ENCODE measurements at regions not wholly inside any gene's neighbourhood (a gene's known extent, or its start where the extent isn't known, plus 50 kb on each side); places are given as distances from the start of the nearest gene placed in this dataset.
"Not testable (repeated sequence)": the region's sequence is repeated elsewhere in the genome, so short reads cannot be mapped to it uniquely, and the experiment has no call there.

GRCh38 chr3:30426293-30426993, 180.0 kb upstream of the TGFBR2 start:
- DNase-seq (ENCODE audit: low spot score) (no peak), FAIRE-seq (no peak)

- DNase-seq (ENCODE audit: low spot score): peak; percentile 21
- FAIRE-seq: no peak
These were observed 178.2 kb upstream of the TGFBR2 start for GRCh38 chr3:30428251-30428650.

GRCh38 chr3:30435861-30436331, 170.5 kb upstream of the TGFBR2 start:
- FAIRE-seq: no peak
- DNase-seq (ENCODE audit: low spot score): no peak

- FAIRE-seq: no peak
- no peak for DNase-seq (ENCODE audit: low spot score)
These were observed 169.2 kb upstream of the TGFBR2 start for GRCh38 chr3:30437171-30437601.

DNA sequence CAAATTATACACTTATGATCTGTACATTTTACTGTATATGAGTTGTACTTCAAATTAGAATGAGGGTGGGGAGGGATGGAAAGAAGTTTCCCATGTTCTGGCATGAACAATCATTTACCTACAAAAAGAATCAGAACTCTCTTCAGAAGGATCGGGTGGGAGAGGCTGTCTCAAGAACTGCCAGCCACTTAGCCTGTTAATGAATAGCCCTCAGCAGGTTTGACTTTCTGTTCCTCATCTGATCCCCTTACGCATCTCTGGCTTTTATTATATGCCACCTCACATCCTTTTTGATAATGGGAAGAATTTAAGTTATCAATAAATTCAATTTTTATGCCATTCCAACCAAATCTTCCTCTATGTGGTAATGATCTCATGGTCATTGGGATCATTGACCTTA, 168.3 kb upstream of the TGFBR2 start:
- no peak for DNase-seq (ENCODE audit: low spot score)
- FAIRE-seq: no peak

GRCh38 chr3:30439451-30440053, 166.8 kb upstream of the TGFBR2 start:
- FAIRE-seq (no peak), DNase-seq (ENCODE audit: low spot score) (no peak)

DNA sequence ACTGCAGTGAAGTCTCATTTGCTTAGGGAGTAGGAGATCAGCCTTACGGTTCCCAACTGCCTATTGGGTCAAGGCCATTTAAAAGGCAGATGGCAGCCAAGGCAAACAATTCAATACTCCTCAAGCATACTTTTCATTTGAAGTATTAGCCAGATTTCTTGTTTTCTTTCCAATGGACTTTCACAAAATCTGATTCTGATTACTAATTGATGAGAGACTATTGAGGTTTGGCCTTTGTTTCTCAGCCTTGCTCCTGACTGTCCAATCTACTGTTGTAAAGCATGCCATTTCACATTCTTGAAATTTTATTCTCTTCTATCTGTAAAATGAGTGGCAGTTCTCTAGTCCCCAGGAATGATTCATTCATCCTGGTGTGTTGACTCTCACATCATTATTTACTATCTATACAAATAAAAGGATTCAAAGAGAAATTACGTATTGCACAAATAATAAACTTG, 166.2 kb upstream of the TGFBR2 start:
- DNase-seq (ENCODE audit: low spot score) (peak; percentile 38), FAIRE-seq (no peak)

DNA sequence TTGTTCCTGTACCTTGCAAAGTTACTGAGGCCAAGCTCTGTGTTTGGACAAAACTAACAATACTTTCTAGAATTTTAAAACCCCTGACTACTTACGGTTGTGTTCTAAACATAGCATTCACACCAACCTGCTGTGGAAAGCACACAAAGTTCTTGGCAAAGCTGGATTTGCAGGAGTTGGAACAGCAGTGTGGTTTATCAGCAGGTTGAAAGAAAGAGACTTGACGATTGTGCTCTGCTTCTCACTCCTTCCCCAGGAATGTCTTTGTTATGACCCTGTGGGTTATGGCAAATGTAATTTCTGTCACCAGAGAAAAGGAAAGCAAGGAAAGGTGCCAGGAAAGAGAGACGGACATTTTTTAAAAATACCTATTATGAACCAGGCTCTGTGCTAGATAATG, 165.5 kb upstream of the TGFBR2 start:
- DNase-seq (ENCODE audit: low spot score): peak; percentile 44
- peak; percentile 69 for FAIRE-seq

DNA sequence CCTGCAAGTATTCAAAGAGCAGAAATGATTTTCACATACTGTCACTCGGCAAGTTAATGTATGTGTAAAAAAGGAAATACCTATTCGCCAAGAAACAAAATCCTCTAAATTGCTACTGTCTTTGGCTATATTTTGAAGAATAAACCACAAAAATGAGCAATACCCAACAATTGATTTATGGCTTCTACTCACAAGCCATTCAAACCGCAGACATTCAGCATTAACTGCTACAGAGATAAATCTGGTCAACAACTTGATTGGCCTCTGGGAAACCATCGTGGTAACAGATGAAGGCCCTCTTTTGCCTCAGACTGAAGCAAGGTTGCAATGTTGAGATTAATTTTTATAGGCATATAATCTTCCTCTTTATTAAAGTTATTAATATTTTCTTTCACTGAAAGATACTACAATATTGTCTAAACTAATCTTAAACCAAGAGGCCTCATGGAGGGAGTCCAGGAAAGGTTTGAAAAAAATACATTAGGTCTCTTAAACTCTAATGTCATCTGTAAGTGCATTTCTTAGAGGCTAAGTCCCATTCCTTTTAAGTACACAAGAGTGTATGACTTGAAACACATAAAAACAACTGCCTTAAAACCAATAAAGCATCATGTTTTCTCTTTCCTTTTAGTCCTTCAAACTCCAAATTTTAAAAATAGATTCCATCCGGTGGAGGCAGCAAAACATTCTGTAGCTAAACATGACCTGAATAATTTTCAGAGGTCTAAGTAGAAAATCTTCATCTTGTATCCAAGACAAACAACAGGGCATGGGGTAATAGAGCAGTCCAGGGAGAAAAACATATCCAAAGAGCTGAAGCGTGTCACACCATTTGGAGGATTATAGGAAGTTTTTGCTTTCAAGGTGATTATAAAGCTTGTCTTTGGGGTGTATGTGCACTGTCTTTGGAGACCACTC, 162.4 kb upstream of the TGFBR2 start:
- FAIRE-seq (no peak), DNase-seq (ENCODE audit: low spot score) (peak; percentile 54)

DNA sequence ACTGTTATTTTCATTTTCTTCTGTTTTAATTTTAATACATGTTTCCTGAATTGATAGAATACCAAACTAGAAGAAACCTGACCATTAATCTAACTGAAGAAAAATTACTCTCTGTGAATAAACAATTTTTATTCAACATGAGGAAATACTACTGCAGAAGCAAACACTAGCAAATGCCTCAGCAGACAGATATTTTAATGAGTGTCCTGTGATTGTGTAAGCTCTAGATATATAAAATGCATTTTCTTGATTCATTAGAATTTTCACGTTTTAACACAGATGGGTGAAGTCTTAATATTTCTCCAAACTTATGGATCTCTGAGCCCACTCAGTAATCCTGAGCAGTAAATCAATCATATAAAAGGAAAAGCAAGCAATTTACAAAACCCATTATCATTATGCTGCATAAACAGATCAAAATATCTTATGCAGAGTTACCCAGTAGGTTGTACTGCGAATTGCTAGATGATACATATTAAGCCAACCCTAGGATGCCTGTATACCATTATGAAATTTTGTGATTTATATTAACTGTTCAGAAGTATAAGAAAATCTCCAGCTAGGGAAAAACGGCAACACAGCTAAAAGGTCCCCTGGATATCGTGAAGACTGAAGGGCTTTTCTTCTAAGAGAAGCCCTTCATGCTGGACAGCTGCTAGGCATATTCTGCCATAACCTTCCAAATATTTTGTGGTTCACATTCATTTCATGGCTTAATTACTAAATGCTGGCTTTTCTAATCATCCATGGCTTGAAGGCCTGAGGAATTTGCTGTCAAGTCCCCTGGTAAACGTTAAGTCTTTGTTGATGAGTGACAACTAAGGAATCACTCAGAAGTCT, 157.7 kb upstream of the TGFBR2 start:
- FAIRE-seq (no peak), DNase-seq (ENCODE audit: low spot score) (no peak)

- no peak for FAIRE-seq
- DNase-seq (ENCODE audit: low spot score): no peak
These were observed 157.1 kb upstream of the TGFBR2 start for GRCh38 chr3:30449290-30449632.

DNA sequence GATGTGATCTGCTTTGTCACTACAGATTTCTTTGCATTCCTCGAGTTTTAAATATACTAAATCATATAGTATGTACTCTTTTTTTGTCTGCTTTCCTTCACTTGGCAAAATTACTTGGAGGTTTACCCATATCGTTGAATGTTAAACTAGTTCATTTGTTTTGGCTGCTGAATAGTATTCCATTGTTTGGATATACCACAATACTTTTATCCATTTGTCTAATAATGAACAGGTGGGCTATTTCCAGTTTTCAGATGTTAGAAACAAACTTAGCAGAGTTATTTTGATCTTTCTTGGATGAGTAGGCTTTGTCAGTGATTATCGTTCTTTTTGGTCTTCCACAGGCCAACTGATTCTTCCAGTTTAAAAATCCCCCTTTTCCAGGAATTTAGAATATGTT, 154.0 kb upstream of the TGFBR2 start:
- DNase-seq (ENCODE audit: low spot score): no peak
- no peak for FAIRE-seq

GRCh38 chr3:30453360-30454039, 152.9 kb upstream of the TGFBR2 start:
- DNase-seq (ENCODE audit: low spot score): no peak
- no peak for FAIRE-seq

DNA sequence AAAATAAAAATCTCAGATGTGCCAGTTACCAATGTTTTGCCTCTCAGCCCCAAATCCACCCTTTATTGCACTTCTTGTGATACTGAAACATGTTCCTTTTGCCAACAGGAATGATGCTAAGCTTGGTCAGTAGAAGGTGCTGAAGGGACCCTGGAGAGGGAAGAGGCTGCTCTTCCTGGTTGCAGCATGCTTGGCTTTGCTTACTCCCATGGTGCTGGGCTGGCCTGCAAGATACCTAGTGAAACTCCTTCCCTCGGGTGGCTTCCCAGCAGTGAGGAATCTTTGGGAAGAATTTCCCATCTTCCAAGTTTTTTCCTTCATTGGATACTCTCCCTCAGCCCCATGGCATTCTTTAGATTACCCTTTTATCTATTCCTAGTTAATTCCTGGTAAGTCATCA, 151.8 kb upstream of the TGFBR2 start:
- DNase-seq (ENCODE audit: low spot score) (no peak), FAIRE-seq (no peak)

GRCh38 chr3:30455112-30455511, 151.3 kb upstream of the TGFBR2 start:
- not testable (repeated sequence) for FAIRE-seq; DNase-seq (ENCODE audit: low spot score)

DNA sequence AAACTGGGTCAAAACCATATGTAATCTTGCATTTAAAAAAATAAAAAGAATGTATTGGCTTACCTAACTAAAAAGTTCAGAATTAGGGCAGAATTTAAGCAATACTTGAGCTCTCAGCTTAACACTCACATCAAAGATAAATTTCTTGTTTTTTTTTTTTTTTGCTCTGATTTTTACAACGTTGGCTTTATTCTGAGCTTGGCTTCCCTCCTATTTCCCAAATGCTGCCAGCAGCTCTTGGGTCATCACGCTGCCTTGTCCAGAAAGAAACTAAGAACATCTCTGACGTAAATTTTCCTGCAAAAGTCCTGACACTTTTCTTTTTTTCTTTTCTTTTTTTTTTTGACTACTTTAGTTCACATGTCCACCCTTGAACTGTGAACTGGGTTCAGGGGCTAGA, 150.6 kb upstream of the TGFBR2 start:
- no peak for DNase-seq (ENCODE audit: low spot score)
- FAIRE-seq: no peak

- no peak for DNase-seq (ENCODE audit: low spot score)
- FAIRE-seq: no peak
These were observed 150.1 kb upstream of the TGFBR2 start for GRCh38 chr3:30456264-30456663.

DNA sequence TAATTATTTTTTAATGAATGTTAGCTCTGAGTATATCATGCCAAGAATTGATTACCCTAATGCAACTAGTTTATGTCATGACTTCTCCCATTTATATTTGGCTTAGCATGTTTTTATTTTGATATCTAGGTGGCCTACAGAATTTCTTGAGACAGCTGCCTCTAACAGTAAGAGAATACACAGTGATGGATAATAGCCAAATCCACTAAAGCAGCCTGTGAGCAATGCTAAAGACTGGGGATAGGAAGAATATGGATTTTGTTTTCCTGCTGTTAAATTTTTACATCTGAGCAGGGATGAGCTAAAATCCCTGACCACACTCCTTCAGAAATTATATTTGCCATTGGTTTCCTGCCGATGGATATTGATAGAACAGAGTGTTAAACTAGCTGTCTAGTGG, 149.3 kb upstream of the TGFBR2 start:
- no peak for FAIRE-seq

DNA sequence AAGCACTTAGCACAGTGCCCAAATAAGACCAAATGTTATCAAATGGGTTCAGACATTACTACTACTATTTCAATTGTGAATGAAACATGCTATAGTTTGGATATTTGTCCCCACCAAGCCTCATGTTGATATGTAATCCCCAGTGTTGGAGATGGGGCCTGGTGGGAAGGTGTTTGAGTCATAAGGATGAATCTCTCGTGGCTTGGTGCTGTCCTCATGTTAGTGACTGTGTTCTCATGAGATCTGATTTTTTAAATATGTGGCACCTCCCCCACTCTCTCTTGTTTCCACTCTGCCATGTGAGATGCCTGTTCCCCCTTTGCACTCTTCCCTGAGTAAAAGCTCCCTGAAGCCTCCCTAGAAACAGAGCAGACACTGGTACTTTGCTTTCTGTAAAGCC, 148.7 kb upstream of the TGFBR2 start:
- DNase-seq (ENCODE audit: low spot score) (no peak), FAIRE-seq (no peak)

More for the DNA sequence above, 149.3 kb upstream of the TGFBR2 start:
- no peak for DNase-seq (ENCODE audit: low spot score)

DNA sequence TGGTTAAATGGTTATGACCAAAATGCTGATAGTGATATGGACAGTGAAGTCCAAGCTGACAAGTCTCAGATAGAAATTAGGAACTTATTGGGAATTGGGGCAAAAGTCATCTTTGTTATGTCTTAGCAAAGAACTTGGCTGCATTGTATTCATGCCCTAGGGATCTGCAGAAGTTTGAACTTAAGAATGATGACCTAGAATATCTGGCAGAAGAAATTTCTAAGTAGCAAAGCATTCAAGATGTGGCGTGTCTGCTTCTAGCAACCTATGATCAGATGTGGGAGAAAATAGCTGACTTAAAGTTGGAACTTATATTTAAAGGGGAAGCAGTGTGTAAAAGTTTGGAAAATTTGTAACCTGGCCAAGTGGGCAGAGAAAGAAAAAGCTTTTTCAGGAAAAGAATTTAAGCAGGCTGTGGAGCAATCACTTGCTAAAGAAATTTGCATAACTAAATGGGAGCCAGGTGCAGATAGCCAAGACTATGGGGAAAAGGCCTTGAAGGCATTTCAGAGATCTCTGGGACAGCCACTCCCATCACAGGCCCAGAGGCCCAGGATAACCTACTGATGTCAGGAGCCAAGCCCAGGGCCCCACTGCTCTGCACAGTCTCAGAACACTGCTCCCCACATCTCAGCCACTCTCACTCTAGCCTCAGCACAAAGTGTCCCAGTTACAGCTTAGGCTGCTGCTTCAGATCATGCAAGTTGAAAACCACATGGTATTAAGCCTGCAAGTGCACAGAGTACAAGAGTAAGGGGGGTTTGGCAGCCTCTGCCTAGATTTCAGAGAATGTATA, 147.8 kb upstream of the TGFBR2 start:
- FAIRE-seq: no peak

More for the DNA sequence above, 147.8 kb upstream of the TGFBR2 start:
- DNase-seq (ENCODE audit: low spot score): no peak
